ENCODE measurements at regions not wholly inside any gene's neighbourhood (a gene's known extent, or its start where the extent isn't known, plus 50 kb on each side); places are given as distances from the start of the nearest gene placed in this dataset.
"Not testable (repeated sequence)": the region's sequence is repeated elsewhere in the genome, so short reads cannot be mapped to it uniquely, and the experiment has no call there.

DNA sequence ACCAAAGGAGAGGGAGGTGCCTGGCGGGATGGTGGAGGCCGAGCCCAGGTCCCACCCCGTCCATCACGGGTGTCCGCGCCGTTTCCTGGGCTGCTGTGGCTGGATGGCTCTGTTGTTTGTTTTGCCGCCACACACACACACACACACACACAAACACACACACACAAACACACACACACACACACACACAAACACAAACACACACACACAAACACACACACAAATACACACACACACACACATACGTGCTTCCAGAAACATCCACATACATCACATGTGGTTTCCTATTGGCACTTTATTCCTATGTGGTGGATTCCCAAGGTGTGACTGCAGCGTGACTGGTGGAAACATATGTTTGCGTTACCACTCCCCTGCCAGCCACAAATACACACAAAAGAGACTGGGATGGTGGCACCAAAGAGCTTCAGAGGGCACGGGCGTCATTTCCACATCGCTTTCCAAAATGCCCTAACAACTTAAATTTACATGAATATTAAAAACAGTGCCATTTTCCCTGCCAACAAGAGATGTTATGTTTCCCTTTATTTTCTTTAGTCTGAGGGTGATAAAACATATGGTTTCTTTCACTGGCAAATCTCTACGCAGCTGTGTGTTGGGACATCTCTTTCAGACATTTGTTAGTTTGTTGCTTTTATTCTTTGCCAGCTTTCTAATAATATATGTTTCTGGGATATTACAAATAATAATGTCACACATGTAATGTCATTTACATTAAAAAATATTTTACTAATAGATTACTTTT, 356.8 kb downstream of the BRD1 start:
- no peak for DNase-seq

DNA sequence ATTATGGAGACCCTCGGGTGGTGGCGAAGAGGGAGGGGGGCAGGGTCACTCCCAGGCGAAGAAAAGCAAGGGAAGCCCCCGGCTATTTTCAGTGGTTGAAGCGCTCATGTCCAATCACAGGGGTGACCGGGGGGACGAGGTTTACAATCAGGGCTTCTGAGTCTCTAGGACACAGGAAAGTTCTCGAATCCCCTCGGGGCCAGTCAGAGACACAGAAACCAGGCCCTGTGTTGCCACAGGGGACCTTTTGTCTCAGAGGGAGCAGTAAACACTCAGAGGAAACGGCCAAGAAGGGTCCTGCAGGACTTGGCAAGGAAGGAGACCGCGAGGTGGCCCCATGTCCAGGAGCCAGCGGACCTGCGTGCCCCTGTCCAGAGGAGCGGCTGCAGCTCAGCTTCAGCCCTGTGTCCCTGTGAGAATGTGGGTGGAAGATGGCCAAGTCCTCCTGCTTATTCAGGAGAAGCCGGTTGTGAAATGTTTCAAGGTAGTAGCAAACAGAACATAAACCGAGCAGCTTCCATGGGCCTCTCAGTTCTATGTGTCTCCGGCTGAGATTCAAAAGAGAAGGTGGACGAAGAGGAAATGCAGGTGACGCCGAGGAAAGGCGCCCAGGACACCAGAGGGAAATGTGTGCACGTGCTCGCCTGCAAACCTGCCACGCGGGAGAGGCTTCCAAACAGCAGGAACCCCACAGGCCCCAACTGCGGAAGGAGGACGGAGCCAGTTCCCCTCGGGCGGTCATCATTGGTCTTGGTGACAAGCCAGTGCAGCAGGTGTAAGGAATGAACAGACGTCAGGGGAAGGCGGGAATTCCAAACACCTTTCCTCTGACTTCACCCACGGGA, 357.6 kb downstream of the BRD1 start:
- DNase-seq = no peak

DNA sequence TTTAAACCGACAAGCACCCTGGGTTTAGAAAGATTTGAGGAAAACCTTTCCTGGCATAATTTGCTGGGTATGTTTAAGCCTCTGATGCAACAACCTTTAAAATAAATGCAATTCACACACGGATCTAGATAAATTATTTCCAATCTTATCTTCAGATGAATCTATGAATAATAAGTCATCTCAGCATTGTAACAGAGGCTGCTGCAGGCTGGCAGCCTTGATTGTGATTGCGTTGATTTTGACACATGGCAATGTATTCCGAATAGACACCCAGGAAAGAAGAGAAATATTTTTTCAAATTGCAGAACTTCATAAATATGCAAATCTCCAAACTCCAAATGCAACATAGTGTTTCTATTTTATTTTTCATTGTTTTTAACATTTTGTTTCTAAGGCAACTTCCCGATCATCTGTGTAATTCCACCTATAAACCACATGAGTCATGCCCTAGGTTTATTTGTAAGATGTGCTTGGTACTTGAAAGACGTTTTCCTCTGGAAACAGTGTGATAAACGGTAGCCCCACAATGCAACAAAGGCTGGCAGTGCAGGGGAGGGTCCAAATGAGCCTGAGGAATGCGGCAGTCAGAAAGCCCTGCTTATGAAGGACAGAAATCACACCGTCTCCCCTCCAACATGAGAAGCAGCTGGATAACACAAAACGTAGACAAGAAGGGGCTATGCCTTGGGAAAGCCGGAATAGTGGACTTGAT, 359.0 kb downstream of the BRD1 start:
- DNase-seq = no peak

DNA sequence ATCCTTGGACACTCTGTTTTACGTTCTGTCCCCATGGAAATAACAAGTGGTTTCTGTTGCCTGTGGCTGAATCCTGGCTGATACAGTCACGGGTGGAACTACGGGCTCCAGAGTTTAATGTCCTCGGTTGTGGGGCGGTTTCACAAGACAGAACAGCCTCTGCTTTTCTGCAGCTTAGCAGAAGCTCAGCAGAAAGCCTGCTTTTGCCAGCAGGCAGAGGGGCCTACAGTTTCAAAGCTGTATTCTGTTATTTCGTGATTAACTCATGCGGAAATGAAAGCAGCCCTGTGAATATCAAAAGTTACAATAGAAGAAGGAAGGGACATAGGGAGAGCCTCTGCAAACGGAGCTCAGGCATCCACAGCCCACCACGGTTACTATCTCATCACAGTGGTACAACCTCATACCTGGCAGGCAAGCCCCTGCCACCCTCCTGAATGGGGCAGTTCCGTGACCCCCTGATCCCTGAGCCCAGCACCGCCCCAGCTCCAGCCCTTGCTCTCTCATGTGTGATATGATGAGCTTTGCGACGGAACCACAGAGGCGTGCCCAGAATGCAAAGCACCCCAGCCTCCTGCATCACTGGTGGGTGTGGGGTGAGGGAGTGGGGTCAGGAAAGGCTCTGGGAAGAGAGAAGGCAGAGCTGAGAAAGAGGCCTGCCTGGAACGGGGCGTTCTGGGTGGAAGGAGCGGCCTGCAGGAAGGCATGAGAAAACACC, 360.6 kb downstream of the BRD1 start:
- no peak for DNase-seq

DNA sequence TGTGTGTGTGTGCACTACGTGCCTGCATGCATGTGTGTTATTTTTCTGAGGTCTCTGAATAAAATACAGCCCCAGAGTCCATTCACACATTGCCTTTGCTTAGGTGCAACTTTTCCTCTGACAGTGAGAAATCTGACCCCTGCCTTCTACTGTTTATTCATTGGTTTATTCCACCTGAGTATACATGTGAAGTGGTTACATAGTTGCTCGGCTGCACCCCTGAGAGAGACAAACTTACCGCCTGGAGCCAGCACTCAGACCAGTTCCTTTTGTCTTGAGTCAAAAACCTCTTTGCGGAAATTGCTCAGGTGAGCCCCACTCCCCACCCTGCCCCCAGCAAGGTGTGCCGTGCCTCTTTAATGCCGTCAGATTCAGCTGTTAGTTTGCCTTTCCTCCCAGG, 363.6 kb downstream of the BRD1 start:
- DNase-seq = no peak

DNA sequence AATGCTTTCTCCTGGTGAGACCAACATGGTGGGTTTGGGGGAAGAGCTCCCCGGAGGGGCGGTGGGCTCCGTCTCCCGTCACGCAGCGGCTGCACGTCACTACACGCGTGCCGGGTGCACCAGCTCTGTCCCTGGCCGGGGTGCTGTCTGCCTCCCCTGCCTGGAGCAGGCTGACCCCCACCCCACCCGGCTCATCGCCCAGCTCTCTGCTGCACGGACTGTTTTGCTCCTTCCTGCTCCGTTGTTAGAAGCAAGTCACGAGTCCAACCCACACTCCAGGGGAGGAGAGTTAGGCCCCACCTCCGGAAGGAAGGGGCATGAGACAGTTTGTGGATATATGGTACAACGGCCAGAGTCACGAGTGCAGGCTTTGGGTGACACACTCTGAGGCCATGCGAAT, 364.9 kb downstream of the BRD1 start:
- DNase-seq = no peak

DNA sequence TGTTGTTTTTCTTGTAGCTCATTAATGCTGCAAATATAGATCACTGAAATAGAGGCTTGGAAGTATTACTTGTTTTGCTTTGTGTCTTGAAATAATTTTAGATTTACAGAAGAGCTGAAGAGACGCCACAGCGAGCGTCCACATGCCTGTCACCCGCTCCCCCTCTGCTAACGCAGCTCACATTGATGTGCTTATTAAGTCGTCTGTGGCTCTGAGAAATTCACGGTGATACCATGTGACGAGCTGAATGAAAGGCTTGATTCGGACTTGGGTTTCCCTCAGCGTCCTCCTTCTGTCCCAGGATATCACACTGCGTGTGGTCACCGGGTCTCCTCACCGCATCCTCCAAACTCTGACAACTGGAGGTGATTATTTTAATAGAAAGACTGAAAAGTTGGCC, 365.4 kb downstream of the BRD1 start:
- DNase-seq = no peak

DNA sequence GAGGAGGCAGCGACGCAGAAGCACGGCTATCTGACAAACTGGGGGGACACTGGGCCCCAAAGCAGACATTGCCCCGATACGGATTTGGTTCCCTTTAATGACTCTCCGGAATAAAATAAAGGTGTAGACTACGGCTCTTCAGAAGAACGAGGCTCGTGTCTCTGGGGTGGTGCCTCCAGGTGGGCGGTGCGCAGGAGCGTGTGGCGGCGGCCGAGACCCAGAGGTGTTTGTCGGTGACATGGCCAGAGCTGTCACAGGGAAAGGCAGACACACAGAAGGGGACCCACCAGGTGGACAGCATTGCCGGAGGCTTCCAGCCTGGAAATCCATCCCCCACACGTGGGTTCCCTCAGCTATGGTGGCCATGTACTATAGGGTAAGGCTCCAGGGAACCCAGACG, 366.0 kb downstream of the BRD1 start:
- no peak for DNase-seq

DNA sequence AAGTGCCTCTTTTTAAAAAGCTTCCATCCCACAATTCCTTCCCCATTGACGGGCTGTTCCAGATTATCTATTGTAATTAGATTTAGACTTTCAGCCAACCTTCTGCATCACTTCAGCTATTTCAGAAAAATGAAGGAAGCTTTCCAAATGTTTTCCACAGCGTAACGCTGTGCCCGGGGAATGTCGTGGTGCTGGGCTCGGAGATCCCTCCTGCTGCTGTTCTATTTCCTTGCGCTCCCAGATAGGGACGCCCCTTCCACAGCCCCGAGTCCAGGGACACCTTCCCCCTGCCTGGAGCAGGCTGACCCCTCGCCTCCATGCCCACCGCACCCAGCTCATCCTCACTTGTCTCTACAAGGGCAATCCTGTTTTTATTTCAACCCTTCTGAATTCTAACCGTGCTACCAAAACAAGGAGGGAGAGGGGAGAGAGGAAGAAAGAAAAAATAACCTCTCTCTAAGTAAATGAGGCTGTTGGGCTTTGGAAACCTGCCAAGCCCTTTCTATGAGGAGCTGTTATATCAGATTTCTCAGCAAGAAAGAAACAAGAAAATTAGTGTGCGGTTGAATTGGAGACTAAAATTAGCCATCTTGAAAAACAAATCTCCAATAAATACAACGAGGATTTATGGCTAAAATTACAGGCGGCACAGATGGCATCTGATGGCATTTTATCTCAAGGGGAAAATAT, 366.9 kb downstream of the BRD1 start:
- DNase-seq = no peak

DNA sequence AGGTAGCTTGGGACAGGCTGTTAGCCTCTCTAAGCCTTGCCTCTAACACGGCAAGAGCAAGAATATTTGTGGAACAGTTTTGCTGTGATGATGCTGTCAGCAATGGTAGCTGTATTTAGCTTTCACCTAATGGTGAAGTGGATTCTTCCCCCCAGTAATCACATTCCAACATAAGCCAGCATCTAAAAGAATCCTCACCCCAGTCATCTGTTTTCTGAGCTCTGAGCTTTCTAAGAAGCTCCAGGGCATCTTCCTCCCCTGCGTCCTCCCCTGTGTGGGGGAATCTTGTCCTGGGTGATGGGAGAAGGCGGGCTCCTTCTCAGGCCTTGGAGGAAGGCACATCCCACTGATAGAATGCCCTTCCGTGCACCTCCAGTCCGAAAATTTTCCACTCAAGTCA, 367.6 kb downstream of the BRD1 start:
- no peak for DNase-seq

DNA sequence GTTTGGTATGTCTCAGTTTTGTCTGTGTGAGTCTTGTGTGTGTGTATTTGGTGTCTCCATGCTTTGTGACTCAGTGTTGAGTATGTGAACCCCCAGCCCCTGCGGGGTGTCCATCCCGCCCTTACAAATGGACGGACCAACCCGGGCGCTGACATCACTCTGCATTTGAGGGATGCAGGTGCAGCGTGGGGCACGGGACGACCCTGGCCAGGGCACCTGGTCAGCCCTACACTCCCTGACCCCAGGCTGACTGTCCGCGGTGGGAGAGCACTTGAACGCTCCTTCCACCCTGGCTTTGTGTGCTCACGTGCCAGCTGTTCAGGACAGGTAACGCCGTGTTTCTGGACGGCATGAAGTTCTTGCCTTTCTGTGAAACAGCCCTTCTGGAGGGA, 369.0 kb downstream of the BRD1 start:
- DNase-seq = no peak

DNA sequence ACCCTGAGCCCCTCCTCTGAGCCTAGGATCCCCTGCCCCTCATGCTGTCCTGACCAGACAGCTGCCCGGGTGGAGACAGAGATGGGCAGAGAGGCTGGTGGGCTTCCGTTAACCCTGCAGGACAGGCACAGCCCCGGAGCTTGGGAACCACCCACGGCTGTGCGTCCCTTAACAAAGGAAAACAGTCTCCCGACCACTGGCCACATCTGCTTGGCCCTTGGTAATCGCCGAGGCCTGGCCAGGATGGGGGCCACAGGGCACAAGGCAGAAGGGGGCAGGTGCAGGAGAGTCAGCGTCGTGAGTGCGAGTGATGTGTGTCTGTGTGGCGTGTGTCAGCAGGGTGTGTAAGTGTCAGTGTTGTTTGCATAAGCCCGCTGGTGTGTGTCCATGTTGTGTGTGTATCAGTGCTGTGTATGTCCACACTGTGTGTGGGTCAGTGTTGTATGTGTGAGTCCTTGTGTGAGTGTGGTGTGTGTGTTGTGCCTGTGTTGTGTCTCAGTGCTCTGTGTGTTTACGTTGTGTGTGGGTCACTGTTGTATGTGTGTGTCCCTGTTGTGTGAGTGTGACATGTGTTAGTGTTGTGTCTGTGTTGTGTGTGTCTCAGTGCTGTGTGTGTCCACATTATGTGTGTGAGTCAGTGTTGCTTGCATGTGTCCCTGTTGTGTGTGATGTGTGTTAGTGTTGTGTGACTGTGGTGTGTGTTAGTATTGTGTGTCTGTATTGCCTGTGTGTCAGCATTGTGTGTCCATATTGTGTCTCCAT, 369.5 kb downstream of the BRD1 start:
- DNase-seq = no peak

DNA sequence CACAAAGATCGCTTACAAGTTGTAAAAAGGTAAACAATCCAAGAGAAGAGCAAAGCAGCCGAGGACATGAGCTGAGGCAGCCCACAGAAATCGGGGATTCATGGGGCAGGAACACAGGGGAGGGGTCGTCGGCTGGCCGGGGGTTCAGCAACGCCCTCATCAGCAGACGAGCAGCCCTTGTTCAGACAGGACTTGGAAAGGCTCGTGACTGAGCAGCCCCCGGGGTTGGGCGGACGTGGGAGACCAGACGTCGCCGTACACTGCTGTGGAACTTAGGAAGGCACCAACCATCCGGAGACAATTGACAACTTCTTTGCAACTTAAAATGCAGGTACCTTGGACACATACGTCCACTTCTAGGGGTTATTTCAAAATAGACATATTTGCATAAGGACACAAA, 370.5 kb downstream of the BRD1 start:
- no peak for DNase-seq

DNA sequence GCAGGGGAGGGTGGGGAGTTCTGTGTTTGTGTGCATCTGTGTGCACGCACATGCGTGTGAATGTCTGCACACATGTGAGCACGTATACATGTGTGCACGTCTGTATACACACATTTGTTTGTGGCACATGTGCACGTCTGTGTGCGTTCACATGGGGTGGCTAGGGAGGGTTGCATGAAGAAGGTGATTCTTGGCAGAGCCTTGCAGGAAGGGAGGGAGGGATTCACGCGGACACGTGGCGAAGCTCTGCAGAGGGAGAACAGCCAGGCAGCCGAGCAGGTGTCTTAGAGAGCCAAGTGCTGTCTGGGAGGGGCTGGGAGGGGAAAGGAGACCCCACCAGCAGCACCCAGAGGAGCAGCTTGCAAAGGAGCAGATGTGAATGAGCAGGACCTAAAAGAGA, 372.1 kb downstream of the BRD1 start:
- no peak for DNase-seq

DNA sequence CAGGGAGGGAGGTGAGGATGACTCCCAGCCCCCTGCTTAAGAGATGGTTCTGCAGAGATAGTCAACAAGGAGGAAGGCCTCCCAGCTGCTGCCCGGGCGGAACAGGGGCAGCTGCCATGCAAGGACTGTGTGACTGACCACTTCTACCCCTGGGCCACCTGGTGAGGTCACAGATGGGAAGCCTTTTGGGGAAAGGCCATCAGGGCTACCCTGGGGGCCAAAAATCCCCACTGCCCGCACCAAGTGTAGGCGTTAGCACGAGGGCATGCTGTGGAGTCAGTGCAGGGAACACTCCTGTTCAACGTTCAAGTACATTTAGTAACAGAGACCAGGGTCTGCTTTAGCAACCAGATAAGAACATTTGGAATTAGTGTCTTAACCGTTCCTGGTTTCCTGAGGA, 372.9 kb downstream of the BRD1 start:
- no peak for DNase-seq

DNA sequence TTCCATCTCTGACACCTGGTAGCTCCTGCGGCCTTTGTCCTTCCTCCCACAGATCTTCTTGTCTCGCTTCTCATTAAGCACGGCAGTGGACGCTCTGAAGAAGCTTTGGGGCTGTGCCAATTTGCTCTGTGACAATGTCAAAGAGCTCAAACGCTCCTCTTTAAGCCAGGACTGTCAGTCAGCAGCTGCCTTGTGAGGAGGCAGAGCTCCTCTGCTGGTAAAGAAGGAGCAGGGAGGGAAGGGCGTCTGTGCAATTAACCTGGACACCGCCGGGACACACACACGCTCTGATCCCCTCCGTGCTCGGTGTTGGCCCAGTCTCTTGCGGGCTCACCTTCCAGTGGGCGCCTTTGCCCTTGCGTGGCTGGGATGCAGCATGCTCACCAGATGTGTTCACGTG, 373.9 kb downstream of the BRD1 start:
- DNase-seq = no peak

DNA sequence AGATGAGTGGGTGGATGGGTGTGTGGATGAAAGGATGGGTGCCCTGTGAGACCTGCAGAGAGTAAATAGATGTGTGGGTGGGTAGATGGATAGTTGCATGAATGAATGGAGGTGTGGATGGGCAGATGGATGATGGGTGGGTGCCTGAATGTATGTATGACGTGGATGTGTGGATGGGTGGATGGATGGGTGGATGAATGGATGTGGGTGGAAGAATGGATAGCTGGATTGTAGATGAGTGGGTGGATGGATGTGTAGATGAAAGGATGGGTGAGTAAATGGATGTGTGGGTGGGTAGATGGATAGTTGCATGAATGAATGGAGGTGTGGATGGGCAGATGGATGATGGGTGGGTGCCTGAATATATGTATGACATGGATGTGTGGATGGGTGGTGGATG, 374.7 kb downstream of the BRD1 start:
- not testable (repeated sequence) for DNase-seq

DNA sequence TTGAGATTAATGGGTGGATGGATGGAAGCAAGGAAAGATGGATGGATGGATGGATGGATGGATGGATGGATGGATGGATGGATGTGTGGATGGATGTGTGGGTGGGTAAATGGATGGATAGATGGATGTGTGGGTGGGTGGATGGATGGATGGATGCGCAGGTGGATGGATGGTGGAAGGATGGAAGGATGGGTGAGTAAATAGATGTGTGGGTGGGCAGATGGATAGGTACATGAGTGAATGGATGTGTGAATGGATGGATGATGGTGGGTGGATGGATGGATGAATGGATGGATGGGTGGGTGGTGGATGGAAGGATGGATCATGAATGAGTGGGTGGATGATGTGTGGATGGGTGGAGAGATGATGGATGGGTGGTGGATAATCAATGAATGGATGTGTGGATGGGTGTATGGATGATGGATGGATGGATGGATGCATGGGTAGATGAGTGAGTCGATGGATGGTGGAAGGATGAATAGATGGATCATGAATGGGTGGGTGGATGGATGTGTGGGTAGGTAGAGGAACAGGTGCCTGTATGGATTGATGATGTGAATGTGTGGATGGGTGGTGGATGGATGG, 375.2 kb downstream of the BRD1 start:
- no peak for DNase-seq

DNA sequence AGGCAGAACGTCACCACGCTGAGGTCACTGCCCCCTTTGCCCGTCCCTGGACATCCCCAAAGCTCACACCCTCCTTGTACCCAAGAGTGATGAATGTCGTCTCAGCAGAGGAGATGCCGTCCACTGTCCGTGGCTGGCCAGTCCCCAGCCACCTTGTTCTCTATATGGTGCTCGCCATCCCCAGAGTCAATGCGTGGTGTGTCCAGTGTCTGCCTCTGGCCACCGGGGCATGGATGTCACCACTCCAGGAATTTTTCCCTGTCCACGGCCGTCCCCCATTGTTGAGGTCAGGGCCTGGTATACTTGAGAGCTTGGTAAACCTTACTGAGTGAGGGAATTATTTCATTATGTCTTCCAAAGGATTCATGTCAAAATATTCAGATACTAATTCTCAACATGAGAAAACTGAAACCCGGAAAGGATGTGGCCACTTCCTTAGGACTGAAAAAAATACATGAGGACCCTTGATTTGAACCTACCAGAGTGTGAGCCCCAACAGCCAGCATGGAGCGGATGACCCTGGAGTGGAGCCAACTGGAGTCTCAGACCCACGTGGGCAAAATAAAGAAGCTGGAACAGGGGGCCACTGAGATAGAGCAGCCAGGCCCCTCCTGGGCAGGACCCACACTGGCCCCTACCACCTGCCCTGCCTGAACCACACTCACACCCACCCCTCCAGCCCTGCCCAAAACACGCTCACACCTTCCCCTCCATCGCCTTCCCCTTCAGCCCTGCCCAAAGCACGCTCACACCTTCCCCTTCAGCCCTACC, 376.4 kb downstream of the BRD1 start:
- DNase-seq = no peak

DNA sequence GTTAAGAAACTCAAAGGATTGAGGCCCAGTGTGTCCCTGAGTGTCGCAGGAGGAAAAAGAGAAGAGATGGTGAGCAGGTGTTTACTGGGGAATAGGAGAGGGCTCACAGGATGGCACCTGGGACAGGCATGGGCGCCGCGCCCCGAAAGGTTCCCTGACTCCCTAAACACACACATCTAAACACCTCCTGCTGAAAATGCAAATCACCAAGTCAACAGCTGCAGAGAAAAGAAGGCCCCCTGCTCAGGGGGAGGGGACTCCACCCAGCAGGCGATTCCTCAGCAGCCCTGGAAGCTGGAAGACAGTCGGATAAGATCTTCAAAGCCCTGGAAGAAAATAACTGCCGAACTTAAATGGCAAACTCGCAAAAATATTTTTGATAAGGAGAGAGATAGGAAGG, 377.2 kb downstream of the BRD1 start:
- DNase-seq = no peak
